Activated T-cell treated with anti-CD3 and anti-CD28 coated beads, Interleukin-2, amount 50 U/mL, for 48 hours (primary cell): ENCODE measurements at regions not wholly inside any gene's neighbourhood (a gene's known extent, or its start where the extent isn't known, plus 50 kb on each side); places are given as distances from the start of the nearest gene placed in this dataset.

Experiments
- DNase-seq, 2 experiments: peaks; one replicate each; pipeline ENCODE4 v3.0.0-alpha.2; 2020

DNA sequence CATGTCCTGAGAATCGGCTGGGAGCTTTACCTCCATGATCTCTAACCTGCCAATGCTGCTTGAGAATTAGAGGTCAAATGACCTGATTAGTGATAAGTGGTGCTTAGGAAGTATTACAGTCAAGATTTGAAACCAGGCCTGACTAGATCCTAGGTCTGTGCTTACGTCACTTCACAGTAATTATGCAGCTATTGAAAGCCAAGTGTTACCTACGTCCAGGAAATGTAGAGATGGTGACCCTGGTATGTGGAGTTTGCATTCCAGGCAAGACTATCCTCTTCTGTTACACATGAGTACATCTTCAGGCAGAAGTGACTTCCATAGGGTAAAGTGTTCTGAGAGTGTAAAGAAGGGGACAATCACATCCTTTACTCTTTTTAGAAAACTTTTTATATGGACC lies 530.4 kb upstream of the TENM4 start:
- no peak for DNase-seq

DNA sequence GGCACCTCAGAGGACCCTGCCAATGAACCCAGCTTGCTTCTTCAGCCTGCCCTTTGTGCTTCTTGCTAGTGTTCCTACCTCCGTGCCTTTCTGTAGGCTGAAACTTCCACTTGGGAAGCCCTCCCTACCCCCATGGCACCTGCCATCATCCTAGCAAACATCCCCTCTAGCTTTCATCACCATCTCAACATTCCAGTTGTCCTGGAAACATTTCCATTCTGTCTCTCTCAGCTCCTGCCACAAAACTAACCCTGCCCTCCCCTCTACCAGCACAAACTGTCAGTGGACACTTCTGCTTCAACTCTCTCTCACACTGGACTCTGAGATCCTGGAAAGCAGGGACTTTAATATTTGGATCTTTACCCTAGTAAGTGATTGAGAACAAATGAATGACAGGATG lies 525.8 kb upstream of the TENM4 start:
- DNase-seq = no peak

DNA sequence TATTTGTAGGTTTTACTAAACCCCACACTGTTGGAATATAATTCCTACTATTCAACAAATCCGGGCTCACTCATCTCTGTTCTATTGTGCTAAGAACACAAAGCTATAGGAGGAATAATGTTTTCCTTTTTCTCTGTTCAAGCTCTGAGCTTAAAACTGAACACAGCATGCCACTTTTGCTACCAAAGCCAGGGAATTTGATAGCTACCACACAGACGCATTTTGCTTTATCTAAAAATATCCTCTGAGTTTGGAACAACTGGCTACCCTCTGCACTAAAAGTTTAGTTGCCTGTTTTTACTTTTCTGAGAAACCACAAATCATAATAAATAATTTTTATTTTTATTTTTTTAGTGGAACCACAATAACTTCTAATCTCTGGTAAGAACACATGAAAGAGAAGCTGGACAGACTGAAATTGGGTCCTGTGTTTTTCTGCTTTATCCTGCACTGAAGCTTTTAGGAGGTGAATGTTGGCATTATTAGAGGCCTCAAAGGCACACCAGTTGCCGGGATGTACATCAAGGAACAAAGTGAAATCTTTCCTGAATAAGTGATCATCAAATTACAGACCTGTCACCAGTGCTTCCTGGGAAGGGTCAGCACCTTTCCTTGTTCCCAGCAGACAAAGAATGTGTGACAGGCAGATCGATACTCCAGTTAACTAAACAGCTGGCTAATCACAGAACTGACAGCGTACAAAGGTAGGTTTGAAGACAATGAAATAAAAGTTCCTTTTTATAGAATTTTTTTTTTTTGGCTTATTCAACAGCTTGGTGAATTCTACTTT lies 523.2 kb upstream of the TENM4 start:
- DNase-seq = no peak

DNA sequence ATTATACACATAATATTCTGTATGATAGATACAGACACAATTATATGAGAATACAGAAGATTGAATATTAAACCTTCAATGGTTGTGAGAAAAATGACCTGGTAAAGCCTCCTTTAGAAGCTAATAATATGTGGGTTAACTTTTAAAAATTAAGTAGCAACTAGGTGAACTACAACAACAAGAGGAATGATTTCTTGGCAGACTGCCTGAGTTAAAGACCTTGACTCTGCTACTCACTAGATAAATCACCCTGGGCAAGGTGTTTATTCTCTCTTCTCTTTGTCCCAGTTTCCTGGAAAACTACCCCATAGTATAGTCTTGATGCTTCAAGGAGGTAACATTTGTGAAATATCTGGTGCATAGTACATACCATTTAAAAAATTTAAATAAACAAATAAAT lies 519.6 kb upstream of the TENM4 start:
- DNase-seq = no peak

DNA sequence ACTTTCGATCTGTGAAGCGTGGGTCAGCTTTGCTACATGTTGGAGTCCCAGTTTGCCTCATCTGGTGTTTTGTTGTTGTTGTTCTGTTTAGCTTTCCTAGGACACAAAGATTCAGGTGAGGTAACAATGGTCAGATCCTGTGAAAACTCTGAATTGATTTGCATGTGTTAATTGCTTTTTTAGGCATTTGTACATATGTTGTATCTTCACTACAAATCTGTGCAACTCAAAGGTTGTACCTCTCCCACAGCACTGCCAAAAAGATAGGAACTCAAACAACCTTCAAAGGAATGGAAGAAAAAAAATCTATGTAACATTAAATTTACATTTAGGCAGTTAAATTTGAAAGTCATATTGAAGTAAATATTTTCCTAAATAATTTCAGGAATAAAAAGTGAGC lies 518.5 kb upstream of the TENM4 start:
- DNase-seq = no peak

DNA sequence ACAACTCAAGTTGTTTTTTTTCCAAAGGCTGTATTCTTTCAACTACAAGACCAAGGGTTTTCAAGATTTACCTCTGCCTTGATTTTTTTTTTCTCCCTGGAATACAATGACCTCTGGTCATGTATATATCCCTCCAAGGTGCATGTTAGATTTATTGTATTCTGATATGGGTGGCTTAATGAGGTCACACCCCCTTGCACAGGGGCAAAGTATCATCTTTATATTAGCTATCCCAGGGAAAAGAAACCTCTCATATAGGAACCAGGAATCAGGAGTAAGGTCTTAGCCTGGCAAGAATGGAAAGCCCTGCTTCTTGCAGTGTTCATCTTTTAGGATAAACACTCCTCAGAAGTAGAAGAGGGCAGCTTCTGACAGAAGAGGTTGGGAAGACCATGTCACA lies 516.9 kb upstream of the TENM4 start:
- no peak for DNase-seq

GRCh38 chr11:79956061-79956460 lies 515.2 kb upstream of the TENM4 start:
- no peak for DNase-seq

DNA sequence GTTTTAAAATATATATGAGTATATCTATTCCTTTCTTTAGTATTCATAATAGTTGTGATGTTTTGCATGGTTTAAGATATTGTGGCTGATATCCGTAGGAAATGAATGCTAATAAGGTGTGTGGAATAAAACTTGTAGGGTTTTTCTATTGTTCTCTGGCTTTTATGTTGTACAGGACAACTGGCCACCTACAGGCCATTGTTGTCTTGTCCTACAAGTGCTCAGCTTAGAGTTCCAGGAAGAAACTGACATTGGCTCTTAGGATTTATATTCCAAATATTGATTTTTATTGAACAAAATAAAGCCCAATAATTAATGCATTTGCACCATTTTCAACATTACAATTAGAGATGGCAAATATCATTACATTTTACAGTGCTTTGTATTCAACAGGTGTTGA lies 512.8 kb upstream of the TENM4 start:
- DNase-seq = no peak

- DNase-seq = no peak
Measured at GRCh38 chr11:79950741-79951140, 509.9 kb upstream of the TENM4 start.

DNA sequence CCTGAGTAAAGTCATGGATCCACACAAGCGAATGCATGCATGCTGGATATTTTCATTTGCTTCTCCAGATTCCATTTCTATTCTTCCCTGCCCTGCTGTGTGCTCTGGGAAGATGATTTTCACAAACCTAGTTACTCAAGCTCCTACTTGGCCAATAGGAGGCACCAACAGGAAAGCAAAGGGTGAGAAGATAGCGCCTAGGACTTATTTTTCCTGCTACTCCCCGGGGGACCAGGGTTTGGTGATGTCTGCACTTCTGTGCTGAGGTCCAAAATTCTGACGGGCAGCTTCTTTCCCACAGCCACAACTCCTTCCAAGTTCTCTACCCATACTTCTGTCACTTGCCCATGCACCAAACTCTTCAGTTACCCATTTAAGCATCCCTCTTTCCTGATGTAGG lies 509.3 kb upstream of the TENM4 start:
- no peak for DNase-seq

GRCh38 chr11:79949574-79949973 lies 508.7 kb upstream of the TENM4 start:
- DNase-seq = no peak

DNA sequence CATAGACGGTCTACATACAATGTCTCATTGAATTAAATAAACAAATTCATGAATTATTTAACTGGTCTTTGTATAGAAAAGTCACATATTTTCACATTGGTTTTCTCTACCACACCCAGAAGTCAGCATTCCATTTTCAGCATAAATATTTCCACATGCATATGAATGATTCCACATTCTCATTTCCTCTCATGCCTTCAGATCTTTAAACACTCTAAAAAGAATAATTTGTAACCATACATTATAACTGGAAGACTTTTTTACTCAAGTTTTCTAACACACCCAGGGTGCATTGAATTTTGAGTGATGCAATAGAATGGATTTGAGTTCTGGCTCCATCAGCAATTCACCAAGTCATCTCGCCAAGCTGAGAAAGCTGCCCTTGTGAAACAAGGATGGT lies 501.8 kb upstream of the TENM4 start:
- DNase-seq = no peak

DNA sequence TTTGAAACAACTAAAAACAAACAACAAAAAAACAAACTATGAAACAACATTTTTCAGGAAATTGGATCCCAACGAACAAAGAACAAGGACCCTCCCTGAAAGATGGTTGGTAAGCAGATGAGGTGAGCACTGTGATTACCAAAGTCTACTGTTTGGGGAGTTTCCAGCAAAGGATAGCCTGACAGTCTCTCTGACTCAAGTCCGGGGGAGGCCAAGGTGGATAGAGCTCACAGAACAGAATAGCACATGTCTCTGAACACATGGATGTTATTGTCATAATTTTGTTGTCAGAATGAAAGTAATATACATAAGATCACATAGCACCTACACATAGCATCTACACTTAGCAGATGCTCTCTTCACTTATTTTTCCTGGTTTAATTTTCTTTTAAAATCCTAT lies 501.3 kb upstream of the TENM4 start:
- no peak for DNase-seq

DNA sequence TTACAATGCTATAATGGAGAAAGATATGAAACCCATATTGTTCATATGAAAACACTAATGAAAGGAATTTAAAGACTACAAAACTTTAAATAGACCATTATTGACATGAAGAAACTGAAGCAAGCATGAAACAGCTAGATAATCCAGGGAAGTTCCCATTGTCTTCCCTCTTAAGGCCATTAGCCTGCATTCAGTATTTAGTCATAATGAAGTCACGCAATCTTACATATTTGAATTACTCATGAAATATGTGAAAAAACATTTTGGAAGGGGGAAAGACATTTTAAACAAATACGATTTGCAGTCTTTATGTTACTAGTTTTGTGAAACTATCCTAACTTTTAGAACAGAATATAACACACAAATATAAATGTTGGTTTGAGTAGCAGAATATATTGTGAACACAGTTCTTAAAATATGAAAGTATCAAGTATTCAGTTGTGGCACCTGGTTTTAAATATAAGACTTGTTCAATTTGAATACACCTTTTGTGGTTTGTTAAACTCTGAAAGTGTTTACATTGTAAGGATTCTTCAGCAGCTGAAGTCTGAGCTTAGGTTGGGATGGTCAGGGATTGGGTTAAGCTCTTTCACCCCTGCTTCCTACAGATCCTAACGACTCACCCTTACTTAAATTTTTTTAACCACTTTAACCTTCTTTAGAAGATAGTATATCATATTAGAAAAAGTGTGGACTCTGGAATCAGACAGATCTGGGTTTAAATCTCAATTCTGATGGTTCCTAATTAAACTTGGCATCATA lies 500.3 kb upstream of the TENM4 start:
- DNase-seq = no peak

DNA sequence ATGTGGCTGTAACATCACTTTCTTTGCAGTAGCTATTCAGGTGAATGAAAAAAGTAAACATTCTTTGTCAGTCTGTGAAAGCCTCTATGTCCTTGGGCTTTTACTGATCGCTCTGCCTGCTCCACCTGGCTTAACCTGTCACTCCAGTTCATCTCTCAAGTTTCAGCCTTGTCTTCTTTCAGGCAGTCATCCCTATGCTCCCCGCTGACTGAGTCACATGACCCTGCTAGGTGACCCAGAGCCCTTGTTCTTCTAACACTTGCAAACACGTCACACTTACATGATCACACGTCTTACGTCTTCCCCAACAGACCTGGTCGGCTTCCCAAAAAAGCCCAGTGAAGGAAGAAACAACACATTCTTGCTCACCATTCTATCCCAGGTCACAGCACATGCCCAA lies 499.3 kb upstream of the TENM4 start:
- no peak for DNase-seq

GRCh38 chr11:79939111-79939510 lies 498.3 kb upstream of the TENM4 start:
- no peak for DNase-seq

DNA sequence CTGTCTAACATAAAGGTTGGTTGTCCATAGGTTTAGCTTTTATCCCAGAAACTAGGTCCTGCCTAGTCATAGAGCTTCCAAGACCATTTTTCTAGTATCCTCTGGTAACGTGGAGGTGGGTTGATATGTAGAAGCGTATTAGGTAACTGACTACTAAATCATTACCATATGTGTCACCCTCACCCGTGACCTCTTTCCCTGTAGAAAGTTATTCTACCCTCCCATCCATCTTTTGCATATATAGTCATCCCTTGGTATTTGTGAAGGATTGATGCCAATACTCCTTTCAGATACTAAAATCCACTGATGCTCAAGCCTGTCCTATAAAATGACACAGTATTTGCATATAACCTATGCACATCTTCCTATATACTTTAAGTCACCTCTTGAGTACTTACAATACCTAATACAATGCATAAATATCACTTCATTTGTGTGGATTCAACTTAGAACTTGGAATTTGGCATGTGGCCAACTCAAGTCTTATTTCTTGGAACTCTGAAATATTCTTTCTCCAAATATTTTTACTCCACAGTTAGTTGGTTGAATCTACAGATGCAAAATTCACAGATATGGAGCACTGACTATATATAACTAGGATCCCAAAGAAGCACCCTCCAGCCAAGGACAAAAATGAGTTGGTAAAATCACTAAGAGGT lies 497.0 kb upstream of the TENM4 start:
- no peak for DNase-seq

DNA sequence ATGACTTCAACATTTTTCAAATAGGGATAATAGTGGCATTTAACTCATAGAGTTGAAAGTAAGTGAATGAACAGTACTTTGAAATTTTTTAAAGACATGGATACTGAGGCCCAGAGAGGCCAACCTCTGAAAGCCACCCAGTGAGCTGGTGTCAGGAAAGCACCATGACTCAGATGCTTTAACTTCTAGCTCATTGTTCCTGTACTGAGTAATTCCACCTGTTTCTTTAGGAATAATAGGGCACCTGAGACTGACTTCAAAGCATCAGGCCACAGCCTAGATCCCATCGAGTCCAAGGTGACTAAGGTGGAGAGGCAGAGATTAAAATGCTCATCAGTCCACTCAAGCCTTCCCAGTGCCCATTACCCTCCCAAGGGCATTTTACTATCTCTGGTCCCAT lies 491.8 kb upstream of the TENM4 start:
- DNase-seq = no peak

DNA sequence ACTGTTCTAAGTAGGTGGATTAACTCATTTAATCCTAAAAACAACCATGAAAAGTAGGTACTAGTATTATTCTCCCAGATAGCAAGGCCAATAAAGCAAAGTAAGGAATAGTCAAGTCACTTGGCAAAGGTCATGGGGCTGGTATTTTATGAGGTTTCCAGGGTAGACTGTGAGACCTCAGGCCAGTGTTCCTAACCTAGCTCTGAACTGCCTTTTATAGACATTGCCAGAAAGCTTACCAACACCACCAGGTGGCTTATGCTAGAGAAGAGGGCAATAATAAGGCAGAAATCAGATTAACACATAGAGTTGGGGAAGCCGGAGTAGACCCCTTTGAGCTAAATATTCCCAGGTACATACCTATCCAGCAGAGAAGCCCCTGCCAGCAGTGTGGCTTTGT lies 490.9 kb upstream of the TENM4 start:
- no peak for DNase-seq

DNA sequence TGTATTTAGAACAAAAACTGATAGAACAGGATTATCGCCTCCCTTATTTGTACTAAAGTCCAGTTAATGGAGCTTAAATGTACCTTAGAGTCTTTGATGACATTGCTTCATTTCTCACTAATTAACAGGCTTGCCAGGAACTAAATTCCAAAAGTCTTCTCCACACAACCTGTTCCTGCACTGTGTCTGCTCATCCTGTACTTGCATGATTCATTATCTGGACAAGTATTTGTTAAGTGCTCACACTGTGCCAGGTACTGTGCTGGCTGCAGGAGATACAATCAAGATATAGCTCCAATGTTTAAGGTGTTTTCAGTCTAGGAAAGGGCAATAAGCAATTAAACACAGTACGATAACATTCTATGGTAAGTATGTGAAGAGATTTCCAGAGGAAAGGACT lies 485.9 kb upstream of the TENM4 start:
- no peak for DNase-seq

- DNase-seq = no peak
Measured at GRCh38 chr11:79925570-79925969, 484.7 kb upstream of the TENM4 start.

GRCh38 chr11:79922641-79923040 lies 481.8 kb upstream of the TENM4 start:
- DNase-seq = no peak

- no peak for DNase-seq
Measured at GRCh38 chr11:79920480-79920879, 479.6 kb upstream of the TENM4 start.

DNA sequence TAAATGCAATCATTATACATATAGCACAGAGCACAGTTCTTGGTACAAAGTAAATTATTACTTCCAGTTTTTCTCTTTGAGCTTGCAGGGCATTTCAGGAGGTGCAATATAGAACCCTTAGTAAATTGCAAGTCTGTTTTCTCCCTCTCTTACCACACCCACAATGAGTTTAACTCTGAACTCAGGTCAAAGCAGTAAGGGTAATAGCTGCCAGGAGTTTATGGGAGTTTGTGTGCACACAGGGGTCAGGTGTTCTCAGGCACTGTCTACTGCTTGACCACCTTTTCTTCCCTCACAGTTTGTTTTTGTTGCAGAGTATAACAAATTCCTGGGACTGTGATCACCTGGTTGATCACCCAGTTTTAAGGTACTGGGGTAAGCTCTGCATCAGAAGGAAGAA lies 478.5 kb upstream of the TENM4 start:
- no peak for DNase-seq
